ENCODE measurements at regions not wholly inside any gene's neighbourhood (a gene's known extent, or its start where the extent isn't known, plus 50 kb on each side); places are given as distances from the start of the nearest gene placed in this dataset.
"Not testable (repeated sequence)": the region's sequence is repeated elsewhere in the genome, so short reads cannot be mapped to it uniquely, and the experiment has no call there.

DNA sequence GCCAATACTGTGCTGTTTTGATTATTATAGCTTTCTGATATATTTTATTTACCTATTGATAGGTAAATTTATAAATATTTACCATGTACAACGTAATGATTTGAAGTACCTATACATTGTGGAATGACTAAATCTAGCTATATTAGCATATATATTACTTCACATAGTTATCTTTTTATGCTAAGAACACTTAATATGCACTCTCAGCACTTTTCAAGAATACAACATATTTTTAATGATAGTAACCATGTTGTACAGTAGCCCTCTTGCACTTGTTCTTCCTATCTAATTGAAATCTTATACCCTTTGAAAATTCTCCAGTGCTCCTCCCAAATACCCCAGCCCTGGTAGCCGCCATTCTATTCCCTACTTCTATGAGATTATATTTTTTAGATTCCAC lies 604.0 kb upstream of the KIF2B start:
- Histone ChIP-seq H3K79me2 (ENCODE audit: control insufficient read depth, insufficient read depth, low read length) (no peaks in the 10 kb centered on the region), H3K4me1 (ENCODE audit: control insufficient read depth, extremely low read depth, insufficient read depth, low read length) (no peaks in the 10 kb centered on the region), H3K9ac (ENCODE audit: insufficient read depth, low read length) (no peak overlapping the region), H3K36me3 (ENCODE audit: control insufficient read depth, insufficient read depth, low read length) (no peaks in the 10 kb centered on the region), H4K20me1 (ENCODE audit: control insufficient read depth, extremely low read depth, insufficient read depth, low read length) (no peaks in the 10 kb centered on the region), H3K4me3 (replicated peaks in 1 of 4; ENCODE audit: control extremely low read depth in 1 of 4, insufficient read depth in 1 of 4, low read depth in 3 of 4, low read length in 4 of 4) (no peak overlapping the region), H3K27me3 (ENCODE audit: control insufficient read depth, insufficient read depth, low read length) (no peaks in the 10 kb centered on the region), H3K9me3 (ENCODE audit: control insufficient read depth, insufficient read depth, low read depth, low read length) (no peaks in the 10 kb centered on the region), H3K27ac (ENCODE audit: insufficient read depth, low read length) (no peak overlapping the region), H2AFZ (ENCODE audit: low read length) (no peak overlapping the region), H3K4me2 (ENCODE audit: extremely low read depth, insufficient read depth, low read length) (no peak overlapping the region)
- TF ChIP-seq EZH2 (IDR thresholded peaks at IDR 0.05; ENCODE audit: low read length, missing control alignments): no peak
- TF ChIP-seq, protein P1, sequence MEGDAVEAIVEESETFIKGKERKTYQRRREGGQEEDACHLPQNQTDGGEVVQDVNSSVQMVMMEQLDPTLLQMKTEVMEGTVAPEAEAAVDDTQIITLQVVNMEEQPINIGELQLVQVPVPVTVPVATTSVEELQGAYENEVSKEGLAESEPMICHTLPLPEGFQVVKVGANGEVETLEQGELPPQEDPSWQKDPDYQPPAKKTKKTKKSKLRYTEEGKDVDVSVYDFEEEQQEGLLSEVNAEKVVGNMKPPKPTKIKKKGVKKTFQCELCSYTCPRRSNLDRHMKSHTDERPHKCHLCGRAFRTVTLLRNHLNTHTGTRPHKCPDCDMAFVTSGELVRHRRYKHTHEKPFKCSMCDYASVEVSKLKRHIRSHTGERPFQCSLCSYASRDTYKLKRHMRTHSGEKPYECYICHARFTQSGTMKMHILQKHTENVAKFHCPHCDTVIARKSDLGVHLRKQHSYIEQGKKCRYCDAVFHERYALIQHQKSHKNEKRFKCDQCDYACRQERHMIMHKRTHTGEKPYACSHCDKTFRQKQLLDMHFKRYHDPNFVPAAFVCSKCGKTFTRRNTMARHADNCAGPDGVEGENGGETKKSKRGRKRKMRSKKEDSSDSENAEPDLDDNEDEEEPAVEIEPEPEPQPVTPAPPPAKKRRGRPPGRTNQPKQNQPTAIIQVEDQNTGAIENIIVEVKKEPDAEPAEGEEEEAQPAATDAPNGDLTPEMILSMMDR (conservative IDR thresholded peaks at IDR 0.05 in 1 of 2, IDR thresholded peaks at IDR 0.05 in 1 of 2; ENCODE audit: low read depth in 1 of 2, low read length in 2 of 2): no peak
- DNase-seq (ENCODE audit: low read depth in 2 of 2): no peak

- H3K27me3 ChIP-seq (ENCODE audit: control insufficient read depth, insufficient read depth, low read length): no peaks in the 10 kb centered on the region
- H3K4me3 ChIP-seq (replicated peaks in 1 of 4; ENCODE audit: control extremely low read depth in 1 of 4, insufficient read depth in 1 of 4, low read depth in 3 of 4, low read length in 4 of 4): no peak overlapping the region
- H2AFZ ChIP-seq (ENCODE audit: low read length): no peak overlapping the region
- no peaks in the 10 kb centered on the region for H3K9me3 ChIP-seq (ENCODE audit: control insufficient read depth, insufficient read depth, low read depth, low read length)
- no peak overlapping the region for H3K4me2 ChIP-seq (ENCODE audit: extremely low read depth, insufficient read depth, low read length)
- no peak overlapping the region for H3K9ac ChIP-seq (ENCODE audit: insufficient read depth, low read length)
- H3K4me1 ChIP-seq (ENCODE audit: control insufficient read depth, extremely low read depth, insufficient read depth, low read length): no peaks in the 10 kb centered on the region
- no peak for DNase-seq (ENCODE audit: low read depth in 2 of 2)
- H4K20me1 ChIP-seq (ENCODE audit: control insufficient read depth, extremely low read depth, insufficient read depth, low read length): no peaks in the 10 kb centered on the region
- H3K36me3 ChIP-seq (ENCODE audit: control insufficient read depth, insufficient read depth, low read length): no peaks in the 10 kb centered on the region
- TF ChIP-seq, protein P1 (conservative IDR thresholded peaks at IDR 0.05 in 1 of 2, IDR thresholded peaks at IDR 0.05 in 1 of 2; ENCODE audit: low read depth in 1 of 2, low read length in 2 of 2): no peak
- TF ChIP-seq EZH2 (IDR thresholded peaks at IDR 0.05; ENCODE audit: low read length, missing control alignments): no peak
- no peaks in the 10 kb centered on the region for H3K79me2 ChIP-seq (ENCODE audit: control insufficient read depth, insufficient read depth, low read length)
- no peak overlapping the region for H3K27ac ChIP-seq (ENCODE audit: insufficient read depth, low read length)
These were observed 605.4 kb upstream of the KIF2B start for GRCh38 chr17:53217311-53217710.

DNA sequence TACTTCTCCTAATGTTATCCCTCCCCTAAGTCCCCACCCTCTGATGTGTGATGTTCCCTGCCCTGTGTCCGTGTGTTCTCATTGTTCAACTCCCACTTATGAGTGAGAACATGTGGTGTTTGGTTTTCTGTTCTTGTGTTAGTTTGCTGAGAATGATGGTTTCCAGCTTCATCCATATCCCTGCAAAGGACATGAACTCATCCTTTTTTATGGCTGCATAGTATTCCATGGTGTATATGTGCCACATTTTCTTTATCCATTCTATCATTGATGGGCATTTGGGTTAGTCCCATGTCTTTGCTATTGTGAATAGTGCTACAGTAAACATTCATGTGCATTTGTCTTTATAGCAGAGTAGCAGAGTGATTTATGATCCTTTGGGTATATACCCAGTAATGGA lies 613.8 kb upstream of the KIF2B start:
- H2AFZ ChIP-seq (ENCODE audit: low read length); H3K27me3 ChIP-seq (ENCODE audit: control insufficient read depth, insufficient read depth, low read length); H3K27ac ChIP-seq (ENCODE audit: insufficient read depth, low read length); DNase-seq (ENCODE audit: low read depth in 2 of 2); H3K9ac ChIP-seq (ENCODE audit: insufficient read depth, low read length); H3K9me3 ChIP-seq (ENCODE audit: control insufficient read depth, insufficient read depth, low read depth, low read length); H4K20me1 ChIP-seq (ENCODE audit: control insufficient read depth, extremely low read depth, insufficient read depth, low read length); H3K36me3 ChIP-seq (ENCODE audit: control insufficient read depth, insufficient read depth, low read length); H3K4me3 ChIP-seq (replicated peaks in 1 of 4; ENCODE audit: control extremely low read depth in 1 of 4, insufficient read depth in 1 of 4, low read depth in 3 of 4, low read length in 4 of 4); H3K4me2 ChIP-seq (ENCODE audit: extremely low read depth, insufficient read depth, low read length); H3K4me1 ChIP-seq (ENCODE audit: control insufficient read depth, extremely low read depth, insufficient read depth, low read length); H3K79me2 ChIP-seq (ENCODE audit: control insufficient read depth, insufficient read depth, low read length): not testable (repeated sequence)

- Histone ChIP-seq H3K4me2 (ENCODE audit: extremely low read depth, insufficient read depth, low read length) (no peak overlapping the region), H3K27me3 (ENCODE audit: control insufficient read depth, insufficient read depth, low read length) (no peaks in the 10 kb centered on the region), H3K9ac (ENCODE audit: insufficient read depth, low read length) (no peak overlapping the region), H3K27ac (ENCODE audit: insufficient read depth, low read length) (no peak overlapping the region), H3K79me2 (ENCODE audit: control insufficient read depth, insufficient read depth, low read length) (no peaks in the 10 kb centered on the region), H3K4me3 (replicated peaks in 1 of 4; ENCODE audit: control extremely low read depth in 1 of 4, insufficient read depth in 1 of 4, low read depth in 3 of 4, low read length in 4 of 4) (no peak overlapping the region), H3K9me3 (ENCODE audit: control insufficient read depth, insufficient read depth, low read depth, low read length) (no peaks in the 10 kb centered on the region), H3K4me1 (ENCODE audit: control insufficient read depth, extremely low read depth, insufficient read depth, low read length) (no peaks in the 10 kb centered on the region), H4K20me1 (ENCODE audit: control insufficient read depth, extremely low read depth, insufficient read depth, low read length) (no peaks in the 10 kb centered on the region), H2AFZ (ENCODE audit: low read length) (no peak overlapping the region), H3K36me3 (ENCODE audit: control insufficient read depth, insufficient read depth, low read length) (no peaks in the 10 kb centered on the region)
- TF ChIP-seq, protein P1 (conservative IDR thresholded peaks at IDR 0.05 in 1 of 2, IDR thresholded peaks at IDR 0.05 in 1 of 2; ENCODE audit: low read depth in 1 of 2, low read length in 2 of 2): no peak
- TF ChIP-seq EZH2 (IDR thresholded peaks at IDR 0.05; ENCODE audit: low read length, missing control alignments): no peak
- no peak for DNase-seq (ENCODE audit: low read depth in 2 of 2)
These were observed 629.7 kb upstream of the KIF2B start for GRCh38 chr17:53193044-53193443.
